Activated naive CD4-positive, alpha-beta T cell treated with anti-CD3 and anti-CD28 coated beads for 36 hours (primary cell): ENCODE measurements at regions not wholly inside any gene's neighbourhood (a gene's known extent, or its start where the extent isn't known, plus 50 kb on each side); places are given as distances from the start of the nearest gene placed in this dataset.

Experiments
- CTCF ChIA-PET: fragments of 350-600 bp; sonication (Branson Sonifier 250); formaldehyde crosslinking; loops from one replicate; lab custom pipeline; 2021; ENCODE audit warnings: antibody characterized with exemption; lab: Charles Lee
- DNase-seq: peaks from one replicate; pipeline ENCODE4 v3.0.0-alpha.2; 2020
- H3K27ac Mint-ChIP-seq: one replicate; pipeline ENCODE4 v1.8.0; 2021; ENCODE audit warnings: mild to moderate bottlenecking, mixed read lengths
- H3K27me3 Mint-ChIP-seq: one replicate; pipeline ENCODE4 v1.8.0; 2021; ENCODE audit warnings: low read depth, mixed read lengths
- H3K36me3 Mint-ChIP-seq: one replicate; pipeline ENCODE4 v1.8.0; 2021; ENCODE audit warnings: low read depth, mixed read lengths
- H3K4me1 Mint-ChIP-seq: one replicate; pipeline ENCODE4 v1.8.0; 2021; ENCODE audit warnings: low read depth, mixed read lengths
- H3K4me3 Mint-ChIP-seq: one replicate; pipeline ENCODE4 v1.8.0; 2021; ENCODE audit warnings: mild to moderate bottlenecking, moderate library complexity, mixed read lengths
- H3K9me3 Mint-ChIP-seq: one replicate; pipeline ENCODE4 v1.8.0; 2021; ENCODE audit warnings: mixed read lengths
- intact Hi-C: fragments of 100-400 bp; cut with micrococcal nuclease; formaldehyde crosslinking; loops from one replicate; pipeline ENCODE4 v1.15.1; 2023

GRCh38 chr1:229064320-229065168, 206.4 kb upstream of the RAB4A start:
- H3K27me3 Mint-ChIP-seq, result no peaks in the 10 kb centered on the region
- H3K9me3 Mint-ChIP-seq, result no peaks in the 10 kb centered on the region
- CTCF ChIA-PET, result no interaction called here
- intact Hi-C loops, result no loop called here
- H3K27ac Mint-ChIP-seq, result no peak overlapping the region
- no peaks in the 10 kb centered on the region for H3K36me3 Mint-ChIP-seq
- H3K4me1 Mint-ChIP-seq, result peaks cover 19% of the 10 kb centered on the region
- DNase-seq, result no peak
- no peak overlapping the region for H3K4me3 Mint-ChIP-seq

GRCh38 chr1:229065613-229066012, 205.3 kb upstream of the RAB4A start:
- CTCF ChIA-PET, result no interaction called here
- no peak for DNase-seq
- H3K36me3 Mint-ChIP-seq, result no peaks in the 10 kb centered on the region
- peaks cover 10% of the 10 kb centered on the region for H3K4me1 Mint-ChIP-seq
- no peak overlapping the region for H3K4me3 Mint-ChIP-seq
- intact Hi-C loops, result no loop called here
- H3K27me3 Mint-ChIP-seq, result no peaks in the 10 kb centered on the region
- H3K27ac Mint-ChIP-seq, result no peak overlapping the region
- no peaks in the 10 kb centered on the region for H3K9me3 Mint-ChIP-seq

- no peaks in the 10 kb centered on the region for H3K36me3 Mint-ChIP-seq
- no peak for DNase-seq
- CTCF ChIA-PET, result no interaction called here
- no peak overlapping the region for H3K27ac Mint-ChIP-seq
- no peaks in the 10 kb centered on the region for H3K9me3 Mint-ChIP-seq
- intact Hi-C loops, result no loop called here
- no peaks in the 10 kb centered on the region for H3K27me3 Mint-ChIP-seq
- no peak overlapping the region for H3K4me3 Mint-ChIP-seq
- H3K4me1 Mint-ChIP-seq, result peaks cover 10% of the 10 kb centered on the region
Measured at GRCh38 chr1:229066591-229066990, 204.3 kb upstream of the RAB4A start.

- peaks cover 10% of the 10 kb centered on the region for H3K4me1 Mint-ChIP-seq
- no peak overlapping the region for H3K27ac Mint-ChIP-seq
- H3K27me3 Mint-ChIP-seq, result no peaks in the 10 kb centered on the region
- CTCF ChIA-PET, result interaction anchor here (1.1 kb wide), 1 partner anchor 160 kb away, joined by 4 read pairs; no protein-coding TSS in a partner anchor
- DNase-seq, result no peak
- H3K9me3 Mint-ChIP-seq, result no peaks in the 10 kb centered on the region
- intact Hi-C loops, result no loop called here
- no peak overlapping the region for H3K4me3 Mint-ChIP-seq
- no peaks in the 10 kb centered on the region for H3K36me3 Mint-ChIP-seq
Measured at GRCh38 chr1:229067546-229067945, 203.4 kb upstream of the RAB4A start.

GRCh38 chr1:229068270-229068987, 202.5 kb upstream of the RAB4A start:
- intact Hi-C loops, result no loop called here
- Mint-ChIP-seq H3K4me3 (no peak overlapping the region), H3K4me1 (peaks cover 10% of the 10 kb centered on the region), H3K9me3 (no peaks in the 10 kb centered on the region), H3K27me3 (no peaks in the 10 kb centered on the region), H3K27ac (no peak overlapping the region), H3K36me3 (no peaks in the 10 kb centered on the region)
- CTCF ChIA-PET, result interaction anchor here (0.6 to 1.1 kb wide), 2 partner anchors 159 to 726 kb away, joined by 3 to 4 read pairs; no protein-coding TSS in a partner anchor
- DNase-seq, result no peak

GRCh38 chr1:229069176-229069575, 201.7 kb upstream of the RAB4A start:
- Mint-ChIP-seq H3K27ac (no peak overlapping the region), H3K27me3 (no peaks in the 10 kb centered on the region), H3K4me3 (no peak overlapping the region), H3K36me3 (no peaks in the 10 kb centered on the region), H3K4me1 (peaks cover 10% of the 10 kb centered on the region), H3K9me3 (no peaks in the 10 kb centered on the region)
- DNase-seq, result no peak
- intact Hi-C loops, result no loop called here
- CTCF ChIA-PET, result no interaction called here

- Mint-ChIP-seq H3K9me3 (no peaks in the 10 kb centered on the region), H3K4me3 (no peak overlapping the region), H3K36me3 (no peaks in the 10 kb centered on the region), H3K27me3 (no peaks in the 10 kb centered on the region), H3K4me1 (peaks cover 10% of the 10 kb centered on the region), H3K27ac (no peak overlapping the region)
- CTCF ChIA-PET, result no interaction called here
- intact Hi-C loops, result no loop called here
- no peak for DNase-seq
Measured at GRCh38 chr1:229070168-229070567, 200.7 kb upstream of the RAB4A start.

- intact Hi-C loops, result no loop called here
- H3K4me3 Mint-ChIP-seq, result no peak overlapping the region
- no peak overlapping the region for H3K27ac Mint-ChIP-seq
- H3K9me3 Mint-ChIP-seq, result no peaks in the 10 kb centered on the region
- no peaks in the 10 kb centered on the region for H3K36me3 Mint-ChIP-seq
- DNase-seq, result no peak
- no peaks in the 10 kb centered on the region for H3K27me3 Mint-ChIP-seq
- CTCF ChIA-PET, result no interaction called here
- peaks cover 5% of the 10 kb centered on the region for H3K4me1 Mint-ChIP-seq
Measured at GRCh38 chr1:229073251-229073650, 197.7 kb upstream of the RAB4A start.

- no peaks in the 10 kb centered on the region for H3K9me3 Mint-ChIP-seq
- H3K27ac Mint-ChIP-seq, result no peak overlapping the region
- H3K27me3 Mint-ChIP-seq, result no peaks in the 10 kb centered on the region
- CTCF ChIA-PET, result no interaction called here
- H3K4me3 Mint-ChIP-seq, result no peak overlapping the region
- DNase-seq, result no peak
- no peaks in the 10 kb centered on the region for H3K36me3 Mint-ChIP-seq
- intact Hi-C loops, result no loop called here
- no peaks in the 10 kb centered on the region for H3K4me1 Mint-ChIP-seq
Measured at GRCh38 chr1:229075217-229075616, 195.7 kb upstream of the RAB4A start.

GRCh38 chr1:229075716-229076115, 195.2 kb upstream of the RAB4A start:
- no peak for DNase-seq
- Mint-ChIP-seq H3K27ac (no peak overlapping the region), H3K36me3 (no peaks in the 10 kb centered on the region), H3K4me1 (no peaks in the 10 kb centered on the region), H3K9me3 (no peaks in the 10 kb centered on the region), H3K4me3 (no peak overlapping the region), H3K27me3 (no peaks in the 10 kb centered on the region)
- CTCF ChIA-PET, result no interaction called here
- intact Hi-C loops, result no loop called here

GRCh38 chr1:229076195-229076594, 194.7 kb upstream of the RAB4A start:
- no peaks in the 10 kb centered on the region for H3K9me3 Mint-ChIP-seq
- no peaks in the 10 kb centered on the region for H3K4me1 Mint-ChIP-seq
- H3K27ac Mint-ChIP-seq, result no peak overlapping the region
- no peak for DNase-seq
- H3K4me3 Mint-ChIP-seq, result no peak overlapping the region
- intact Hi-C loops, result no loop called here
- H3K36me3 Mint-ChIP-seq, result no peaks in the 10 kb centered on the region
- CTCF ChIA-PET, result no interaction called here
- no peaks in the 10 kb centered on the region for H3K27me3 Mint-ChIP-seq

GRCh38 chr1:229079016-229079595, 191.8 kb upstream of the RAB4A start:
- H3K4me1 Mint-ChIP-seq, result no peaks in the 10 kb centered on the region
- H3K9me3 Mint-ChIP-seq, result peaks cover 21% of the 10 kb centered on the region
- peaks cover 5% of the 10 kb centered on the region for H3K36me3 Mint-ChIP-seq
- CTCF ChIA-PET, result no interaction called here
- H3K4me3 Mint-ChIP-seq, result no peak overlapping the region
- no peak overlapping the region for H3K27ac Mint-ChIP-seq
- no peak for DNase-seq
- no peaks in the 10 kb centered on the region for H3K27me3 Mint-ChIP-seq
- intact Hi-C loops, result no loop called here
